IPS DF 19.7 (cell line): ENCODE measurements at regions not wholly inside any gene's neighbourhood (a gene's known extent, or its start where the extent isn't known, plus 50 kb on each side); places are given as distances from the start of the nearest gene placed in this dataset.

Experiments
- DNase-seq: peaks from one replicate; pipeline ENCODE4 v3.0.0-alpha.2; 2013; ENCODE audit warnings: low read depth, low spot score

GRCh38 chr17:52744179-52744578 lies 585.7 kb upstream of the CA10 start:
- no peak for DNase-seq

- no peak for DNase-seq
These were observed 581.5 kb upstream of the CA10 start for GRCh38 chr17:52740006-52740405.

- no peak for DNase-seq
These were observed 580.3 kb upstream of the CA10 start for GRCh38 chr17:52738791-52739190.

GRCh38 chr17:52737071-52737470 lies 578.6 kb upstream of the CA10 start:
- no peak for DNase-seq

GRCh38 chr17:52732841-52733240 lies 574.3 kb upstream of the CA10 start:
- DNase-seq = no peak

- no peak for DNase-seq
These were observed 566.1 kb upstream of the CA10 start for GRCh38 chr17:52724578-52724977.

GRCh38 chr17:52721910-52722309 lies 563.4 kb upstream of the CA10 start:
- no peak for DNase-seq

- no peak for DNase-seq
These were observed 551.9 kb upstream of the CA10 start for GRCh38 chr17:52710363-52710901.

GRCh38 chr17:52709724-52710123 lies 551.2 kb upstream of the CA10 start:
- no peak for DNase-seq

GRCh38 chr17:52696362-52696761 lies 537.8 kb upstream of the CA10 start:
- no peak for DNase-seq

- no peak for DNase-seq
These were observed 527.6 kb upstream of the CA10 start for GRCh38 chr17:52686140-52686539.

GRCh38 chr17:52681480-52681879 lies 523.0 kb upstream of the CA10 start:
- no peak for DNase-seq

- no peak for DNase-seq
These were observed 519.7 kb upstream of the CA10 start for GRCh38 chr17:52678211-52678610.

GRCh38 chr17:52674686-52675085 lies 516.2 kb upstream of the CA10 start:
- no peak for DNase-seq

GRCh38 chr17:52673791-52674190 lies 515.3 kb upstream of the CA10 start:
- no peak for DNase-seq

- no peak for DNase-seq
These were observed 507.8 kb upstream of the CA10 start for GRCh38 chr17:52666264-52666663.

- no peak for DNase-seq
These were observed 502.2 kb upstream of the CA10 start for GRCh38 chr17:52660692-52661091.

- DNase-seq = no peak
These were observed 494.5 kb upstream of the CA10 start for GRCh38 chr17:52653014-52653413.

GRCh38 chr17:52648995-52649394 lies 490.5 kb upstream of the CA10 start:
- no peak for DNase-seq

GRCh38 chr17:52647411-52647810 lies 488.9 kb upstream of the CA10 start:
- DNase-seq = no peak

GRCh38 chr17:52636443-52636842 lies 477.9 kb upstream of the CA10 start:
- DNase-seq = no peak

GRCh38 chr17:52606590-52606989 lies 448.1 kb upstream of the CA10 start:
- no peak for DNase-seq

GRCh38 chr17:52606098-52606497 lies 447.6 kb upstream of the CA10 start:
- DNase-seq = no peak

- DNase-seq = no peak
These were observed 445.6 kb upstream of the CA10 start for GRCh38 chr17:52604105-52604504.
